Fibroblast of peridontal ligament (primary cell): ENCODE measurements at regions not wholly inside any gene's neighbourhood (a gene's known extent, or its start where the extent isn't known, plus 50 kb on each side); places are given as distances from the start of the nearest gene placed in this dataset.
"Not testable (repeated sequence)": the region's sequence is repeated elsewhere in the genome, so short reads cannot be mapped to it uniquely, and the experiment has no call there.

Experiments
- DNase-seq: peaks from one replicate; pipeline ENCODE4 v3.0.0-alpha.2; 2010; ENCODE audit errors: extremely low read depth

- DNase-seq: no peak
These were observed 149.5 kb upstream of the SLC38A2 start for GRCh38 chr12:46522071-46522470.

GRCh38 chr12:46521145-46521544 is 148.6 kb upstream of the SLC38A2 start:
- no peak for DNase-seq

GRCh38 chr12:46519407-46519806 is 146.8 kb upstream of the SLC38A2 start:
- no peak for DNase-seq

GRCh38 chr12:46518729-46519128 is 146.2 kb upstream of the SLC38A2 start:
- DNase-seq: no peak

GRCh38 chr12:46518169-46518568 is 145.6 kb upstream of the SLC38A2 start:
- DNase-seq: peak; percentile 37

- DNase-seq: no peak
These were observed 145.0 kb upstream of the SLC38A2 start for GRCh38 chr12:46517579-46517962.

GRCh38 chr12:46516933-46517578 is 144.5 kb upstream of the SLC38A2 start:
- no peak for DNase-seq

GRCh38 chr12:46516238-46516932 is 143.8 kb upstream of the SLC38A2 start:
- DNase-seq: no peak

GRCh38 chr12:46515829-46516228 is 143.3 kb upstream of the SLC38A2 start:
- DNase-seq: no peak

GRCh38 chr12:46514886-46515285 is 142.3 kb upstream of the SLC38A2 start:
- DNase-seq: no peak

GRCh38 chr12:46510257-46510656 is 137.7 kb upstream of the SLC38A2 start:
- not testable (repeated sequence) for DNase-seq

GRCh38 chr12:46509135-46509534 is 136.6 kb upstream of the SLC38A2 start:
- no peak for DNase-seq

- no peak for DNase-seq
These were observed 136.1 kb upstream of the SLC38A2 start for GRCh38 chr12:46508651-46509050.

GRCh38 chr12:46507766-46508165 is 135.2 kb upstream of the SLC38A2 start:
- no peak for DNase-seq

- no peak for DNase-seq
These were observed 134.4 kb upstream of the SLC38A2 start for GRCh38 chr12:46506961-46507360.

- DNase-seq: no peak
These were observed 133.6 kb upstream of the SLC38A2 start for GRCh38 chr12:46506198-46506597.

GRCh38 chr12:46504494-46504893 is 131.9 kb upstream of the SLC38A2 start:
- DNase-seq: no peak

GRCh38 chr12:46503637-46504175 is 131.1 kb upstream of the SLC38A2 start:
- no peak for DNase-seq

- no peak for DNase-seq
These were observed 128.1 kb upstream of the SLC38A2 start for GRCh38 chr12:46500673-46501072.

GRCh38 chr12:46499901-46500300 is 127.3 kb upstream of the SLC38A2 start:
- no peak for DNase-seq

- peak; percentile 80 for DNase-seq
These were observed 126.7 kb upstream of the SLC38A2 start for GRCh38 chr12:46499226-46499625.

GRCh38 chr12:46497739-46498138 is 125.2 kb upstream of the SLC38A2 start:
- DNase-seq: no peak

GRCh38 chr12:46494424-46494823 is 121.9 kb upstream of the SLC38A2 start:
- DNase-seq: peak; percentile 82
